HL-60 (cell line): ENCODE measurements at regions not wholly inside any gene's neighbourhood (a gene's known extent, or its start where the extent isn't known, plus 50 kb on each side); places are given as distances from the start of the nearest gene placed in this dataset.

ENCODE experiments used
- DNase-seq, 2 experiments: peaks; one replicate each; pipeline ENCODE4 v3.0.0-alpha.2; 2010 to 2020; ENCODE audit warnings: low read depth in 1 of 2, low spot score in 1 of 2
- H3K27ac ChIP-seq: fragments of 250-450 bp; sonication (Bioruptor Pico); replicated peaks from 2 replicates; pipeline ENCODE4 v1.5.1; 2020; ENCODE audit warnings: mild to moderate bottlenecking, moderate library complexity
- H3K27me3 ChIP-seq: fragments of 250-450 bp; sonication (Bioruptor Pico); 2 replicates; pipeline ENCODE4 v1.5.1; 2021; ENCODE audit warnings: mild to moderate bottlenecking, moderate library complexity; ENCODE audit not compliant: insufficient read depth, poor library complexity, severe bottlenecking
- H3K4me3 ChIP-seq: replicated peaks from 2 replicates; pipeline ENCODE4 v1.5.1; 2011; ENCODE audit warnings: mild to moderate bottlenecking, control low read depth, low read length; ENCODE audit not compliant: insufficient read depth
- GABPA ChIP-seq: IDR thresholded peaks from 2 replicates; pipeline ENCODE4 v1.6.1; 2012; ENCODE audit warnings: low read depth
- POLR2AphosphoS5 ChIP-seq: IDR thresholded peaks from 2 replicates; pipeline ENCODE4 v1.6.1; 2012; ENCODE audit warnings: low read depth
- SPI1 ChIP-seq: IDR thresholded peaks from 2 replicates; pipeline ENCODE4 v1.6.1; 2012; ENCODE audit warnings: low read depth, mild to moderate bottlenecking, borderline replicate concordance
- TF ChIP-seq, protein P1 (sequence below): IDR thresholded peaks from 2 replicates; pipeline ENCODE4 v1.6.1; 2012; ENCODE audit warnings: low read depth; ENCODE audit not compliant: insufficient replicate concordance
- TF ChIP-seq, protein P2 (sequence below): IDR thresholded peaks from one replicate; pipeline ENCODE4 v1.5.1; 2011; ENCODE audit warnings: low read length, control low read depth, inconsistent platforms; ENCODE audit not compliant: insufficient read depth

DNA sequence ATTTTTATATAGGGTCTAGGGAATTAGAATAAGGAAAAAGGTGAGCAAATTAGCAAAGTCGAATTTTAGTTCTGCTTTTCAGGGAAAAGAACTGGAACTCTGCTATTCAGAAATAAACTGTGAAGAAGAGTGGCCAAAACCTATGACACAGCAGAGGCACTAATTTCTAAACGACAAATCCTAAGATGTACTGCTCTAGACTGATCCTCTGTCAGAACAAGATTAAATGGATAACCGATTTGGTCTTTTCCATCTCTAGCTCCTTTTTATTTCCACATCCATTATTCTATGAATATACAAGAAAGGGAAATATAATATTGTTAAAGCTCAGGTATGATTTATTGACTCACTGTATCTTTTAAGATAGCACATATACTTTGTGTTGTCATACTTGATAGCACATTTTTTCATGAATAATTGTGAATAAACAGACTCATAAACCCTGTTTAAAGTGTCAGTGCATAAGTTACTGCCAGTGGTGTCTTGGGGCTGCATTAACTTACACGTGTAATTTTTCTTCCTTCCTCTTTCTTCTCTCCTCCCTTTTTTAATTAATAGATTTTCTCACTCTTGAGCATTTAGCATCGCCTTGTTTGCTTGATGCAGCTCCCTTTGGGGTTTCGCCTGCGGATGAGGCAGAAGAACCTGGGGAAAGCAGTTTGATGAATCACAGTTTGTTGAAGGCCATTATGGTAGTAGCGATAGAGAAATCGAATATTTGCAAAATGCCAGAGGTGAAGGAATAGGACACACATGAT is 496.6 kb downstream of the ADGRL2 start:
- TF ChIP-seq, protein P1, sequence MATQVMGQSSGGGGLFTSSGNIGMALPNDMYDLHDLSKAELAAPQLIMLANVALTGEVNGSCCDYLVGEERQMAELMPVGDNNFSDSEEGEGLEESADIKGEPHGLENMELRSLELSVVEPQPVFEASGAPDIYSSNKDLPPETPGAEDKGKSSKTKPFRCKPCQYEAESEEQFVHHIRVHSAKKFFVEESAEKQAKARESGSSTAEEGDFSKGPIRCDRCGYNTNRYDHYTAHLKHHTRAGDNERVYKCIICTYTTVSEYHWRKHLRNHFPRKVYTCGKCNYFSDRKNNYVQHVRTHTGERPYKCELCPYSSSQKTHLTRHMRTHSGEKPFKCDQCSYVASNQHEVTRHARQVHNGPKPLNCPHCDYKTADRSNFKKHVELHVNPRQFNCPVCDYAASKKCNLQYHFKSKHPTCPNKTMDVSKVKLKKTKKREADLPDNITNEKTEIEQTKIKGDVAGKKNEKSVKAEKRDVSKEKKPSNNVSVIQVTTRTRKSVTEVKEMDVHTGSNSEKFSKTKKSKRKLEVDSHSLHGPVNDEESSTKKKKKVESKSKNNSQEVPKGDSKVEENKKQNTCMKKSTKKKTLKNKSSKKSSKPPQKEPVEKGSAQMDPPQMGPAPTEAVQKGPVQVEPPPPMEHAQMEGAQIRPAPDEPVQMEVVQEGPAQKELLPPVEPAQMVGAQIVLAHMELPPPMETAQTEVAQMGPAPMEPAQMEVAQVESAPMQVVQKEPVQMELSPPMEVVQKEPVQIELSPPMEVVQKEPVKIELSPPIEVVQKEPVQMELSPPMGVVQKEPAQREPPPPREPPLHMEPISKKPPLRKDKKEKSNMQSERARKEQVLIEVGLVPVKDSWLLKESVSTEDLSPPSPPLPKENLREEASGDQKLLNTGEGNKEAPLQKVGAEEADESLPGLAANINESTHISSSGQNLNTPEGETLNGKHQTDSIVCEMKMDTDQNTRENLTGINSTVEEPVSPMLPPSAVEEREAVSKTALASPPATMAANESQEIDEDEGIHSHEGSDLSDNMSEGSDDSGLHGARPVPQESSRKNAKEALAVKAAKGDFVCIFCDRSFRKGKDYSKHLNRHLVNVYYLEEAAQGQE, result no peak
- TF ChIP-seq SPI1 (no peak), GABPA (no peak), POLR2AphosphoS5 (no peak)
- TF ChIP-seq, protein P2, sequence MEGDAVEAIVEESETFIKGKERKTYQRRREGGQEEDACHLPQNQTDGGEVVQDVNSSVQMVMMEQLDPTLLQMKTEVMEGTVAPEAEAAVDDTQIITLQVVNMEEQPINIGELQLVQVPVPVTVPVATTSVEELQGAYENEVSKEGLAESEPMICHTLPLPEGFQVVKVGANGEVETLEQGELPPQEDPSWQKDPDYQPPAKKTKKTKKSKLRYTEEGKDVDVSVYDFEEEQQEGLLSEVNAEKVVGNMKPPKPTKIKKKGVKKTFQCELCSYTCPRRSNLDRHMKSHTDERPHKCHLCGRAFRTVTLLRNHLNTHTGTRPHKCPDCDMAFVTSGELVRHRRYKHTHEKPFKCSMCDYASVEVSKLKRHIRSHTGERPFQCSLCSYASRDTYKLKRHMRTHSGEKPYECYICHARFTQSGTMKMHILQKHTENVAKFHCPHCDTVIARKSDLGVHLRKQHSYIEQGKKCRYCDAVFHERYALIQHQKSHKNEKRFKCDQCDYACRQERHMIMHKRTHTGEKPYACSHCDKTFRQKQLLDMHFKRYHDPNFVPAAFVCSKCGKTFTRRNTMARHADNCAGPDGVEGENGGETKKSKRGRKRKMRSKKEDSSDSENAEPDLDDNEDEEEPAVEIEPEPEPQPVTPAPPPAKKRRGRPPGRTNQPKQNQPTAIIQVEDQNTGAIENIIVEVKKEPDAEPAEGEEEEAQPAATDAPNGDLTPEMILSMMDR, result no peak
- DNase-seq, result no peak
- no peaks in the 10 kb centered on the region for H3K27me3 ChIP-seq
- no peak overlapping the region for H3K4me3 ChIP-seq
- no peak overlapping the region for H3K27ac ChIP-seq

DNA sequence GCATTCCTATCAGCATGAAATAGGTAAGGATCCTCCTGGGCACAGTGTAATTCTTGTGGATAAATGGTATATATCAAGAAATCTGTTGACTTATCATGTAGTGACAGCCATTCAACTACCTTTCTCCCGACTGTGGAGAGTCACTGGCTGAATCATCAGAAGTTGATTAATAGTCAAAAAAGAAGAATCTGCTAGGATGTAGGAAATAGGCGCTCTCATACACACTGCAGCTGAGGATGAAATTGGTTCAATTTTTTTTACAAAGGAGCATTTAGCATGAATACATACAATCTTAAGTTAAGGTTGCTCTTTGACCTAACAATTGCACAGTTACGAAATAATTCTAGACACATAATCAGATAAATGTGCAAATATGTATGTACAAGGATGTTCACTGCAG is 486.8 kb downstream of the ADGRL2 start:
- DNase-seq, result no peak
- no peak for TF ChIP-seq GABPA
- TF ChIP-seq, protein P1, result no peak
- TF ChIP-seq SPI1, result no peak
- TF ChIP-seq POLR2AphosphoS5, result no peak
- TF ChIP-seq, protein P2, result no peak
- no peak overlapping the region for H3K4me3 ChIP-seq
- H3K27ac ChIP-seq, result no peak overlapping the region
- no peaks in the 10 kb centered on the region for H3K27me3 ChIP-seq

DNA sequence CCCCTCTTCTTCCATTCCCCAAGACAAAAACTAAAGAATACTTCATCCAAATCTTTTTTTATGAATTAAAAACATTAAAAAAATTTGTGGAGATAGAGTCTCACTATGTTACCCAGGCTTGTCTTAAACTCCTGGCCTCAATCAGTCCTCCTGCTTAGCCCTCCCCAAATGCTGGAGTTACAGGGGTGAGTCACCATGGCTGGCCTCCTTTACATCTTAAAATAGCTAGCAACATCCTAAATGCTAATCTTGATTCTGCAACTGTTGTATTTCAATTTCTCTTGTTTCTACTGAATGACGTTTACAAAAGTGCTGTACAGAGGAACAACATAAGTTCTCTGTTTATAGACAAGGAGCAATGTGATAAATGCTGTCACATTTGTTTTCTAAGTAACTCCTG is 483.5 kb downstream of the ADGRL2 start:
- no peak overlapping the region for H3K4me3 ChIP-seq
- DNase-seq, result no peak
- no peak overlapping the region for H3K27ac ChIP-seq
- H3K27me3 ChIP-seq, result no peaks in the 10 kb centered on the region
- TF ChIP-seq SPI1, result no peak
- TF ChIP-seq, protein P2, result no peak
- TF ChIP-seq GABPA, result no peak
- TF ChIP-seq, protein P1, result no peak
- TF ChIP-seq POLR2AphosphoS5, result no peak
